H9 (cell line): ENCODE measurements at regions not wholly inside any gene's neighbourhood (a gene's known extent, or its start where the extent isn't known, plus 50 kb on each side); places are given as distances from the start of the nearest gene placed in this dataset.

Source experiments
- DNase-seq: peaks from one replicate; pipeline ENCODE4 v3.0.0-alpha.2; 2017
- H2AFZ ChIP-seq: one replicate; pipeline ENCODE4 v1.6.1; 2013; ENCODE audit warnings: mild to moderate bottlenecking, low read length, control low read depth, moderate library complexity
- H2AK5ac ChIP-seq: 2 replicates; pipeline ENCODE4 v1.6.1; 2013; ENCODE audit warnings: low read length, control low read depth, mixed read lengths; ENCODE audit not compliant: insufficient read length
- H2BK120ac ChIP-seq: one replicate; pipeline ENCODE4 v1.6.1; 2013; ENCODE audit warnings: low read depth, mild to moderate bottlenecking, low read length, control low read depth, inconsistent platforms; ENCODE audit not compliant: poor library complexity, severe bottlenecking
- H2BK12ac ChIP-seq: 2 replicates; pipeline ENCODE4 v1.6.1; 2013; ENCODE audit warnings: low read length, control low read depth, mixed read lengths, low read depth; ENCODE audit not compliant: insufficient read length
- H2BK15ac ChIP-seq: 2 replicates; pipeline ENCODE4 v1.6.1; 2013; ENCODE audit warnings: low read depth, low read length, control low read depth
- H2BK20ac ChIP-seq: one replicate; pipeline ENCODE4 v1.6.1; 2013; ENCODE audit warnings: low read depth, mild to moderate bottlenecking, low read length, control low read depth, inconsistent platforms; ENCODE audit not compliant: poor library complexity, severe bottlenecking
- H2BK5ac ChIP-seq: 2 replicates; pipeline ENCODE4 v1.6.1; 2013; ENCODE audit warnings: low read length, control low read depth, mixed read lengths; ENCODE audit not compliant: insufficient read length
- H3K14ac ChIP-seq: 2 replicates; pipeline ENCODE4 v1.6.1; 2013; ENCODE audit warnings: low read length, control low read depth; ENCODE audit not compliant: insufficient read depth
- H3K18ac ChIP-seq: 2 replicates; pipeline ENCODE4 v1.6.1; 2013; ENCODE audit warnings: low read depth, mild to moderate bottlenecking, mixed read lengths, low read length, control low read depth; ENCODE audit not compliant: insufficient read length
- H3K23ac ChIP-seq: 2 replicates; pipeline ENCODE4 v1.6.1; 2013; ENCODE audit warnings: low read length, control low read depth, mixed read lengths, low read depth; ENCODE audit not compliant: insufficient read length
- H3K23me2 ChIP-seq: 2 replicates; pipeline ENCODE4 v1.6.1; 2013; ENCODE audit warnings: low read depth, mild to moderate bottlenecking, mixed read lengths, low read length, control low read depth; ENCODE audit not compliant: insufficient read length, poor library complexity, severe bottlenecking
- H3K27ac ChIP-seq: 2 replicates; pipeline ENCODE4 v1.5.1; 2013; ENCODE audit warnings: low read length, control low read depth, mixed read lengths, low read depth; ENCODE audit not compliant: insufficient read length
- H3K27me3 ChIP-seq: 2 replicates; pipeline ENCODE4 v1.6.1; 2013; ENCODE audit warnings: low read length, control low read depth, inconsistent platforms; ENCODE audit not compliant: insufficient read depth
- H3K4ac ChIP-seq: 2 replicates; pipeline ENCODE4 v1.6.1; 2013; ENCODE audit warnings: low read depth, mild to moderate bottlenecking, control low read depth, inconsistent platforms, low read length, moderate library complexity
- H3K4me1 ChIP-seq: 2 replicates; pipeline ENCODE4 v1.6.1; 2013; ENCODE audit warnings: low read length, control low read depth, inconsistent platforms; ENCODE audit not compliant: insufficient read depth
- H3K4me2 ChIP-seq: 2 replicates; pipeline ENCODE4 v1.6.1; 2013; ENCODE audit warnings: low read length, control low read depth, mixed read lengths; ENCODE audit not compliant: insufficient read length, insufficient read depth
- H3K56ac ChIP-seq: 2 replicates; pipeline ENCODE4 v1.6.1; 2013; ENCODE audit warnings: low read depth, mild to moderate bottlenecking, mixed read lengths, low read length, control low read depth; ENCODE audit not compliant: insufficient read length
- H3K79me1 ChIP-seq: 2 replicates; pipeline ENCODE4 v1.6.1; 2013; ENCODE audit warnings: low read depth, mild to moderate bottlenecking, moderate library complexity, low read length, control low read depth, inconsistent platforms; ENCODE audit not compliant: insufficient read depth, poor library complexity, severe bottlenecking
- H3K79me2 ChIP-seq: 2 replicates; pipeline ENCODE4 v1.6.1; 2013; ENCODE audit warnings: low read length, control low read depth, inconsistent platforms; ENCODE audit not compliant: insufficient read depth
- H3K9ac ChIP-seq: 2 replicates; pipeline ENCODE4 v1.6.1; 2013; ENCODE audit warnings: low read length, control low read depth, mixed read lengths; ENCODE audit not compliant: insufficient read length; ENCODE audit errors: extremely low read depth
- H3K9me3 ChIP-seq: one replicate; pipeline ENCODE4 v1.6.1; 2013; ENCODE audit warnings: low read depth, low read length, inconsistent platforms; ENCODE audit not compliant: control insufficient read depth
- H3T11ph ChIP-seq: one replicate; pipeline ENCODE4 v1.6.1; 2013; ENCODE audit warnings: mild to moderate bottlenecking, low read length, control low read depth, inconsistent platforms
- H4K20me1 ChIP-seq: one replicate; pipeline ENCODE4 v1.6.1; 2013; ENCODE audit not compliant: control insufficient read depth, insufficient read length, insufficient read depth
- H4K5ac ChIP-seq: 2 replicates; pipeline ENCODE4 v1.6.1; 2013; ENCODE audit warnings: low read depth, mild to moderate bottlenecking, mixed read lengths, low read length, control low read depth; ENCODE audit not compliant: insufficient read length
- H4K8ac ChIP-seq: replicated peaks from 2 replicates; pipeline ENCODE4 v1.6.1; 2013; ENCODE audit warnings: low read length, control low read depth, mixed read lengths, low read depth; ENCODE audit not compliant: insufficient read length
- H4K91ac ChIP-seq: 2 replicates; pipeline ENCODE4 v1.6.1; 2013; ENCODE audit warnings: low read depth, mild to moderate bottlenecking, moderate library complexity, mixed read lengths, low read length, control low read depth; ENCODE audit not compliant: insufficient read length
- H3K27ac Mint-ChIP-seq, 3 experiments: 2 replicates in 2 of 3; 3 replicates in 1 of 3; pipeline ENCODE4 v1.8.0; 2020 to 2021; ENCODE audit warnings: mixed read lengths in 3 of 3, mild to moderate bottlenecking in 1 of 3, moderate library complexity in 1 of 3
- H3K27me3 Mint-ChIP-seq: 2 replicates; pipeline ENCODE4 v1.8.0; 2021; ENCODE audit warnings: low read depth, mild to moderate bottlenecking, moderate library complexity, mixed read lengths
- H3K36me3 Mint-ChIP-seq, 3 experiments: 2 replicates in 2 of 3; 3 replicates in 1 of 3; pipeline ENCODE4 v1.8.0; 2020 to 2021; ENCODE audit warnings: low read depth in 3 of 3, mixed read lengths in 3 of 3; ENCODE audit not compliant: insufficient read depth in 1 of 3
- H3K4me1 Mint-ChIP-seq, 2 experiments: 2 replicates each; pipeline ENCODE4 v1.8.0; 2020; ENCODE audit warnings: mixed read lengths in 2 of 2
- H3K4me3 Mint-ChIP-seq, 2 experiments: 2 replicates in 1 of 2; 3 replicates in 1 of 2; pipeline ENCODE4 v1.8.0; 2020 to 2021; ENCODE audit warnings: mild to moderate bottlenecking in 2 of 2, mixed read lengths in 2 of 2, moderate library complexity in 1 of 2
- H3K9me3 Mint-ChIP-seq, 2 experiments: 2 replicates in 1 of 2; 3 replicates in 1 of 2; pipeline ENCODE4 v1.8.0; 2020; ENCODE audit warnings: mild to moderate bottlenecking in 2 of 2, mixed read lengths in 2 of 2, moderate library complexity in 1 of 2
- WGBS: extraction: QIAGEN DNeasy Blood & Tissue Kit; methylation state at CpG from one replicate; pipeline ENCODE4 v1.1.7; 2013; ENCODE audit warnings: missing lambda C conversion rate, low lambda C conversion rate, mixed read lengths; ENCODE audit not compliant: insufficient read length; ENCODE audit errors: extremely low coverage; 5-methylcytosine and 5-hydroxymethylcytosine counted together
- TF ChIP-seq, protein P1 (sequence below): fragments of 200-600 bp; sonication (generic); conservative IDR thresholded peaks from 3 replicates; pipeline ENCODE4 v1.8.0; 2021; ENCODE audit warnings: antibody characterized with exemption, mild to moderate bottlenecking

DNA sequence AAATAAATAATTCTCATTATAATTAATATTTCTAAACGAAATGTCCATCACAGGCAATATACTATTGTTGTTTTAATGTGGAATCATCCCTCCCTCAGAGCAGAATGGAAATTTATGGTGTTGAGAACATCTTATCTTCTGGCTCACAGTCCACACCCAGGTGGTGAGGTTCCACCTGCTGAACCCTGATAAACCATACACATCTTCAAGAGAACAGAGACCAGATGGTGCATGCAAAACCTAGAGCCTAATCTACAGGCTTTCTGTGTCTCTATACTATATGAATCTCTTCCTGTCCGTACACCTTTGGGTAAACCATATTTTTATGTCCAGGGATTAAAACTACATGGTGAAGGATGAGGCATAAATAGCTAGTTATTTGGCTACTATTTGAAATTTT is 52.3 kb upstream of the UFL1 start:
- Mint-ChIP-seq H3K4me1 (no peaks in the 10 kb centered on the region), H3K36me3 (no peaks in the 10 kb centered on the region), H3K9me3 (peaks cover 2% of the 10 kb centered on the region in 2 experiments; a peak in 2 of 5 replicates), H3K4me3 (no peak overlapping the region), H3K27ac (no peak overlapping the region), H3K27me3 (no peaks in the 10 kb centered on the region; the same call in 1 of the 2 replicates)
- Histone ChIP-seq H3K27ac (no peak overlapping the region), H2AK5ac (no peak overlapping the region), H3K56ac (no peak overlapping the region), H3K9ac (no peak overlapping the region), H3K27me3 (no peaks in the 10 kb centered on the region), H2BK20ac (no peak overlapping the region), H3K14ac (no peak overlapping the region), H3T11ph (no peak overlapping the region), H2BK120ac (no peak overlapping the region), H3K4me1 (no peaks in the 10 kb centered on the region), H3K23me2 (no peaks in the 10 kb centered on the region), H3K79me2 (no peaks in the 10 kb centered on the region), H4K20me1 (no peaks in the 10 kb centered on the region), H2BK12ac (no peak overlapping the region), H3K4ac (no peak overlapping the region), H2BK15ac (no peak overlapping the region), H4K91ac (no peak overlapping the region), H3K4me2 (no peak overlapping the region), H3K9me3 (no peaks in the 10 kb centered on the region), H2AFZ (no peak overlapping the region), H2BK5ac (no peak overlapping the region), H4K5ac (no peak overlapping the region), H3K18ac (no peak overlapping the region), H4K8ac (no peak overlapping the region), H3K23ac (no peak overlapping the region), H3K79me1 (no peaks in the 10 kb centered on the region)
- no peak for DNase-seq
- no CpG with 5 or more reads among the region's 2 CpGs for WGBS
- TF ChIP-seq, protein P1, sequence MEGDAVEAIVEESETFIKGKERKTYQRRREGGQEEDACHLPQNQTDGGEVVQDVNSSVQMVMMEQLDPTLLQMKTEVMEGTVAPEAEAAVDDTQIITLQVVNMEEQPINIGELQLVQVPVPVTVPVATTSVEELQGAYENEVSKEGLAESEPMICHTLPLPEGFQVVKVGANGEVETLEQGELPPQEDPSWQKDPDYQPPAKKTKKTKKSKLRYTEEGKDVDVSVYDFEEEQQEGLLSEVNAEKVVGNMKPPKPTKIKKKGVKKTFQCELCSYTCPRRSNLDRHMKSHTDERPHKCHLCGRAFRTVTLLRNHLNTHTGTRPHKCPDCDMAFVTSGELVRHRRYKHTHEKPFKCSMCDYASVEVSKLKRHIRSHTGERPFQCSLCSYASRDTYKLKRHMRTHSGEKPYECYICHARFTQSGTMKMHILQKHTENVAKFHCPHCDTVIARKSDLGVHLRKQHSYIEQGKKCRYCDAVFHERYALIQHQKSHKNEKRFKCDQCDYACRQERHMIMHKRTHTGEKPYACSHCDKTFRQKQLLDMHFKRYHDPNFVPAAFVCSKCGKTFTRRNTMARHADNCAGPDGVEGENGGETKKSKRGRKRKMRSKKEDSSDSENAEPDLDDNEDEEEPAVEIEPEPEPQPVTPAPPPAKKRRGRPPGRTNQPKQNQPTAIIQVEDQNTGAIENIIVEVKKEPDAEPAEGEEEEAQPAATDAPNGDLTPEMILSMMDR, result 0 out of 3 replicates have a peak, but pooled peaks have one; percentile 9
